ENCODE measurements at regions not wholly inside any gene's neighbourhood (a gene's known extent, or its start where the extent isn't known, plus 50 kb on each side); places are given as distances from the start of the nearest gene placed in this dataset.

- intact Hi-C loops (cut with DNase I; ENCODE audit: low total_unique reads): no loop called here
- Histone ChIP-seq H3K9me3 (no peaks in the 10 kb centered on the region), H3K27me3 (no peaks in the 10 kb centered on the region), H3K27ac (no peak overlapping the region), H3K4me1 (peaks cover 0 to 4% of the 10 kb centered on the region in 2 donors), H3K36me3 (no peaks in the 10 kb centered on the region), H3K4me3 (no peak overlapping the region)
- no peak for TF ChIP-seq POLR2A (IDR thresholded peaks at IDR 0.05)
- no peak for TF ChIP-seq CTCF (IDR thresholded peaks at IDR 0.05 in 4 of 5, conservative IDR thresholded peaks at IDR 0.05 in 1 of 5)
- in situ Hi-C loops (cut with MboI; ENCODE audit: low sequenced_read_pairs in 4 of 4): loop anchor here in 3 of 4 donors (25.0 kb wide), 1 partner anchor 1470 kb away; no protein-coding TSS in a partner anchor
- no peak for DNase-seq
- ATAC-seq: no peak
These were observed 304.7 kb upstream of the SYT4 start for GRCh38 chr18:43581936-43582519.

GRCh38 chr18:43587538-43588153 is 310.4 kb upstream of the SYT4 start:
- TF ChIP-seq POLR2A (IDR thresholded peaks at IDR 0.05) (no peak), CTCF (IDR thresholded peaks at IDR 0.05 in 4 of 5, conservative IDR thresholded peaks at IDR 0.05 in 1 of 5) (peak; percentile 33 to 68 (median 49))
- intact Hi-C loops (cut with DNase I; ENCODE audit: low total_unique reads) (loop anchor here (1.0 to 5.0 kb wide), 2 partner anchors 16 to 1475 kb away; no protein-coding TSS in a partner anchor), in situ Hi-C loops (cut with MboI; ENCODE audit: low sequenced_read_pairs in 4 of 4) (loop anchor here in 3 of 4 donors (25.0 kb wide), 1 partner anchor 1475 kb away; no protein-coding TSS in a partner anchor)
- H3K36me3 ChIP-seq: no peaks in the 10 kb centered on the region
- H3K27me3 ChIP-seq: no peaks in the 10 kb centered on the region
- H3K9me3 ChIP-seq: no peaks in the 10 kb centered on the region
- DNase-seq (no peak), ATAC-seq (peak in 1 of 2 donors; percentile 21)
- H3K27ac ChIP-seq: no peak overlapping the region
- no peak overlapping the region for H3K4me3 ChIP-seq
- peaks cover 0 to 3% of the 10 kb centered on the region in 2 donors for H3K4me1 ChIP-seq

GRCh38 chr18:43588838-43589237 is 311.5 kb upstream of the SYT4 start:
- Histone ChIP-seq H3K4me1 (peaks cover 0 to 3% of the 10 kb centered on the region in 2 donors), H3K27ac (no peak overlapping the region), H3K9me3 (no peaks in the 10 kb centered on the region), H3K36me3 (no peaks in the 10 kb centered on the region), H3K27me3 (no peaks in the 10 kb centered on the region), H3K4me3 (no peak overlapping the region)
- in situ Hi-C loops (cut with MboI; ENCODE audit: low sequenced_read_pairs in 4 of 4): loop anchor here in 3 of 4 donors (25.0 kb wide), 1 partner anchor 1477 kb away; no protein-coding TSS in a partner anchor
- no peak for ATAC-seq
- no peak for DNase-seq
- TF ChIP-seq CTCF (IDR thresholded peaks at IDR 0.05 in 4 of 5, conservative IDR thresholded peaks at IDR 0.05 in 1 of 5) (no peak), POLR2A (IDR thresholded peaks at IDR 0.05) (no peak)
- intact Hi-C loops (cut with DNase I; ENCODE audit: low total_unique reads): loop anchor here (5.0 kb wide), 1 partner anchor 1477 kb away; no protein-coding TSS in a partner anchor

GRCh38 chr18:43589611-43590151 is 312.4 kb upstream of the SYT4 start:
- DNase-seq (no peak), ATAC-seq (no peak)
- Histone ChIP-seq H3K9me3 (no peaks in the 10 kb centered on the region), H3K4me3 (no peak overlapping the region), H3K27ac (no peak overlapping the region), H3K27me3 (no peaks in the 10 kb centered on the region), H3K36me3 (no peaks in the 10 kb centered on the region), H3K4me1 (peaks cover 0 to 3% of the 10 kb centered on the region in 2 donors)
- TF ChIP-seq CTCF (IDR thresholded peaks at IDR 0.05 in 4 of 5, conservative IDR thresholded peaks at IDR 0.05 in 1 of 5): no peak
- no peak for TF ChIP-seq POLR2A (IDR thresholded peaks at IDR 0.05)
- in situ Hi-C loops (cut with MboI; ENCODE audit: low sequenced_read_pairs in 4 of 4) (loop anchor here in 3 of 4 donors (25.0 kb wide), 1 partner anchor 1477 kb away; no protein-coding TSS in a partner anchor), intact Hi-C loops (cut with DNase I; ENCODE audit: low total_unique reads) (loop anchor here (5.0 kb wide), 1 partner anchor 1477 kb away; no protein-coding TSS in a partner anchor)
